HK-2 (cell line): ENCODE measurements at regions not wholly inside any gene's neighbourhood (a gene's known extent, or its start where the extent isn't known, plus 50 kb on each side); places are given as distances from the start of the nearest gene placed in this dataset.

Experiments
- DNase-seq: peaks from one replicate; pipeline ENCODE4 v3.0.0-alpha.2; 2018; ENCODE audit not compliant: unreplicated experiment

GRCh38 chr12:27179400-27180214 lies 64.5 kb upstream of the STK38L start:
- DNase-seq: peak; percentile 36

GRCh38 chr12:27180906-27181505 lies 63.1 kb upstream of the STK38L start:
- no peak for DNase-seq

- no peak for DNase-seq
Measured at GRCh38 chr12:27183342-27183741, 60.7 kb upstream of the STK38L start.

GRCh38 chr12:27185234-27186021 lies 58.7 kb upstream of the STK38L start:
- DNase-seq: peak; percentile 24

GRCh38 chr12:27186022-27186839 lies 57.9 kb upstream of the STK38L start:
- DNase-seq: no peak

GRCh38 chr12:27187697-27188096 lies 56.4 kb upstream of the STK38L start:
- DNase-seq: no peak

GRCh38 chr12:27190761-27191160 lies 53.3 kb upstream of the STK38L start:
- DNase-seq: no peak

GRCh38 chr12:27191531-27191930 lies 52.6 kb upstream of the STK38L start:
- DNase-seq: no peak

GRCh38 chr12:27192118-27192802 lies 51.8 kb upstream of the STK38L start:
- DNase-seq: no peak

- no peak for DNase-seq
Measured at GRCh38 chr12:27193106-27193505, 51.0 kb upstream of the STK38L start.

- peak; percentile 14 for DNase-seq
Measured at GRCh38 chr12:27193854-27194544, 50.1 kb upstream of the STK38L start.
